ENCODE measurements at regions not wholly inside any gene's neighbourhood (a gene's known extent, or its start where the extent isn't known, plus 50 kb on each side); places are given as distances from the start of the nearest gene placed in this dataset.
"Not testable (repeated sequence)": the region's sequence is repeated elsewhere in the genome, so short reads cannot be mapped to it uniquely, and the experiment has no call there.

- DNase-seq (ENCODE audit: low spot score), result peak; percentile 9
These were observed 170.4 kb downstream of the PTPRC start for GRCh38 chr1:198809247-198809646.

GRCh38 chr1:198811449-198811848, 172.6 kb downstream of the PTPRC start:
- no peak for DNase-seq (ENCODE audit: low spot score)

- DNase-seq (ENCODE audit: low spot score), result no peak
These were observed 184.8 kb downstream of the PTPRC start for GRCh38 chr1:198823626-198824025.

GRCh38 chr1:198825254-198825653, 186.4 kb downstream of the PTPRC start:
- DNase-seq (ENCODE audit: low spot score), result no peak

GRCh38 chr1:198829356-198829755, 190.5 kb downstream of the PTPRC start:
- no peak for DNase-seq (ENCODE audit: low spot score)

GRCh38 chr1:198829944-198830343, 191.1 kb downstream of the PTPRC start:
- DNase-seq (ENCODE audit: low spot score), result peak; percentile 13

GRCh38 chr1:198830412-198830811, 191.6 kb downstream of the PTPRC start:
- no peak for DNase-seq (ENCODE audit: low spot score)

GRCh38 chr1:198833706-198834503, 195.1 kb downstream of the PTPRC start:
- no peak for DNase-seq (ENCODE audit: low spot score)

- DNase-seq (ENCODE audit: low spot score), result no peak
These were observed 198.6 kb downstream of the PTPRC start for GRCh38 chr1:198837278-198838021.

GRCh38 chr1:198838022-198838342, 199.1 kb downstream of the PTPRC start:
- DNase-seq (ENCODE audit: low spot score), result no peak

GRCh38 chr1:198841477-198841876, 202.6 kb downstream of the PTPRC start:
- no peak for DNase-seq (ENCODE audit: low spot score)

- DNase-seq (ENCODE audit: low spot score), result no peak
These were observed 203.8 kb downstream of the PTPRC start for GRCh38 chr1:198842686-198843085.

- no peak for DNase-seq (ENCODE audit: low spot score)
These were observed 206.4 kb downstream of the PTPRC start for GRCh38 chr1:198845271-198845670.

- DNase-seq (ENCODE audit: low spot score), result no peak
These were observed 207.0 kb downstream of the PTPRC start for GRCh38 chr1:198845851-198846250.

GRCh38 chr1:198846556-198846955, 207.7 kb downstream of the PTPRC start:
- DNase-seq (ENCODE audit: low spot score), result no peak

GRCh38 chr1:198848206-198848605, 209.4 kb downstream of the PTPRC start:
- DNase-seq (ENCODE audit: low spot score), result no peak

- DNase-seq (ENCODE audit: low spot score), result no peak
These were observed 209.8 kb downstream of the PTPRC start for GRCh38 chr1:198848649-198849048.

- DNase-seq (ENCODE audit: low spot score), result no peak
These were observed 210.3 kb downstream of the PTPRC start for GRCh38 chr1:198849093-198849492.

- DNase-seq (ENCODE audit: low spot score), result no peak
These were observed 211.4 kb downstream of the PTPRC start for GRCh38 chr1:198850196-198850595.

GRCh38 chr1:198850966-198851365, 212.1 kb downstream of the PTPRC start:
- not testable (repeated sequence) for DNase-seq (ENCODE audit: low spot score)

GRCh38 chr1:198856601-198857000, 217.8 kb downstream of the PTPRC start:
- no peak for DNase-seq (ENCODE audit: low spot score)

- no peak for DNase-seq (ENCODE audit: low spot score)
These were observed 219.2 kb downstream of the PTPRC start for GRCh38 chr1:198858033-198858432.

- DNase-seq (ENCODE audit: low spot score), result no peak
These were observed 221.5 kb downstream of the PTPRC start for GRCh38 chr1:198860371-198860770.

GRCh38 chr1:198861636-198862035, 222.8 kb downstream of the PTPRC start:
- DNase-seq (ENCODE audit: low spot score), result no peak
